GM19025 (cell line): ENCODE measurements at regions not wholly inside any gene's neighbourhood (a gene's known extent, or its start where the extent isn't known, plus 50 kb on each side); places are given as distances from the start of the nearest gene placed in this dataset.
A peak's percentile ranks its signal among the peaks of the same experiment; 100 is the strongest.

Experiments used
- ATAC-seq: cut with Tn5 transposase; IDR thresholded peaks from one replicate; pipeline ENCODE4 v1.9.1; 2021; ENCODE audit warnings: mild to moderate bottlenecking, low read depth, moderate library complexity; ENCODE audit not compliant: unreplicated experiment

DNA sequence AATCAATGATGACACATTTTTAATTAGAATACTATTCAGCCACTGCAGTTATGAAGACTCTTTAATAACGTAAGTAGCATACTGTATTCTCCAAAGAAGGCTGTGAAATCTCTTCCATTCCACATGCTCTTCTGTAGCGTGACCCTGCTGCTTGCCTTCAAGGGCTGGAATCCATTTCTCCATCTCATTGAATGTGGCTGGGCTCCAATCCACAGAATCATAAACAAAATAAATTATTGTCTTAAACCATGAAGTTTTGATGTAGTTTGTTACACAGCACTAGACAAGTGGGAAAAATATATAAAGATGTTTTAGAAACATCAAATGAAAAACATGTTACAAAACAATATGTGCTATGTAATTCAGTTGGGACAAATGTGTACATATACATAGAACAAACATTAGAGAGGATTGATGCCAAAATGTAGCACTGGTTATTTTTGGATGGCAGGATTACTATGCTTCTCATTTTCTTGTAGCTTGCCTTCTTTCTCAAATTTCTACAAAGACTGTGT, 410.8 kb upstream of the PODXL start:
- ATAC-seq: no peak

DNA sequence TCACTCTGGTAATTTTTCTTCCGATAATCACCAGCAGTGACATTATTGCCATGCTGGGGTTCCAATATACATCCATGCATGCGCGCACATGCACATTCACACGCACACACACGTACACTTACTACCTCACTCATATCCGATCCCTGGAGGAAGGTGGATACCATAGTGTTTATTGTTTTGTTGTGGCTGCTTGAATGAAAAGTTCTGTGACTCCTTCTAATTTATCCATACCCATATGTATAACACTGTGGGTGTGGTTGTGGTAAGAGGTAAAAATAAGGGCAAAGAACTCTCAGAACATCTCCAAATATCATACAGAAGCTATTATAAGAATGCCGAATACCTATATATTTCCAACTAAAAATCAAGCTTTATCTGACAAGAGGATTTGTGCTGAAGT, 407.8 kb upstream of the PODXL start:
- no peak for ATAC-seq

DNA sequence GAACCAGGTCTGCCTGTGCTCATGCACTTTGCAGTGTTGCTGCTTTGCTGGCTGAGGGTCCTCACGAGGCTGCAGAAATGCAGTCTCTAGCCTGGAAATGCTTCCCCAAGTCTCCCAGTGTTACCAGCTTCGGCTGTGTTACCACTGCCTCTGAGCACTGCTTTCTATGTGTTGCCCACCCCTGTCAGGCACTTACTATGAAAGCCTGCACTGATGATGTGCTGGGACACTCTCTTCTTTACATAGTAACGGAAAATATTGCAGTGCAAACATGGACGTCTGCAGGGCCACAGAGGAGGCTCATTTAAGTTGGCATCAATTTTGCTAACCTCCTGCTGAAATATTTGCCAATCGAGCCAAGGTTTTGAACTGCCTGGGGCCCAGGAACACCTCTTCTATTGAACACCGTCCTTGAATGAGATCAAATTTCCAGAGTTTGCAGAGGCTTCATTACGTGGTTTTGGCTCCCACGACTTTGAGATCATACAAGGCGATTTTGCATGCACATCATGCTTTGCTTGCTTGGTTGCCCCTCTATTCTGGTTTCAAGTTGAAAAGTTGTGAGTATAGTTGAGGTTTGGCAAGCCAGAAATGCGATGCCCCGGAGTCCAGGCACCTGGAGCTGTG, 404.7 kb upstream of the PODXL start:
- no peak for ATAC-seq

DNA sequence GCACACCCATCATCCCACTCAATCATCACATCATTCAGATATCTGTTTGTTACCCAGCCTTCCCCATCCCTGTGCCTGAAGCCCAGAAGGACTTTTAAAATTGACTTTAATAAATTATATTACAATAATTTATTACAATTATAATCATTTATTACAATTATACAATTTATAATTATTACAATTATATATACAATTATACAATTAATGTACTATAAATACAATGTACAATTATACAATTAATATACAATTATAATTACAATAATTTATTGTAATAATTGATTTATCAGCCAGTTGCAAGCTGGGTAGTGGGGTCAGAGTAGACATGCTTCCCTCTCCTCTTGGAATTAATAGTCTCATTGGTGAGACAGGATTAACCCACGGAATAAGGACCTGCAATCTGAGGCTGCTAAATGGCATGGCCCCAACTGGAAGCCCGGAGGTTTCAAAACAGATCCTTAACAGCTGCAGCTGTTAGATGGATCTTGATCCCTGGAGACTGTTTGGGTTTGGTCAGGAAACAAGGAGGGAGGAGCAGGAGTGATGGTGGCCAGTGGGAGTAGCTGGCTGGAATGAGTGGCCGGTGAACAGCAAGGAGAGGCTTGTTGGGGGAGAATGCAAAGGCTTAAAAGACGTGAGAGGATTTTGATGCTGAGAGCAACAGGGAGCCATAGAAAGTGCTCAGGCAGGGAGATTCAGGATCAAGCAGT, 402.8 kb upstream of the PODXL start:
- ATAC-seq: no peak

DNA sequence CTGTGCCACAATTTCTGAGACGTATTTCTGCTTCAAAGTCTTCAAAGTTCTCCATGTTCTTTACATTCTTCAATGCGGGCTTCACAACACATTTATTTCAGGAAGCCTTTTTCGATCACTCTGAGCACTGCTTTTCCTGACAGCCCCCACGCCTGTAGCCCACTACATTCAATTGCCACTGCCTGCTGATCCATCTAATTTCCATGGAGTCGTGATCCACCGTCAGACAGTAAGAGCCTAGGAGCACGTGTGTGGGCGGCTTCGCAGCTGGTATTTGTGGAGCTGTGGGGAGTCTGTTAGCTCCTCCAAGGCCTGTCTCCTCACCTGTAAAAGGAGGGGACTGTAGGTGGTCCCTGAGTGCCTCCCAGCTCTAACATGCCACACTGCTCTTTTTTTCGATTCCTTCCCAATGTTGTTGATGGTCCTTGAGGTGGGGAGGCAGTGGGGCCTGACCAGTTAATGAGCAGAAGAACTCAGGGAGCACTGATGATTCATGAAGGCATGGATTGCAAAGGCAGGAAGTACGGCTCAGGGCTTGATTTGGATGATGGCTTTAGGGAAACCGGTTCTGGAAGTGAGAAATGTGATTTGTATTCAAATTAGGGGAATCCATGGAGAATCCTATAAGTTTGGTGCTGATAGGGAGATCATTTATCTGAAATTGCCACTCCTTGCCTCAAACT, 401.1 kb upstream of the PODXL start:
- no peak for ATAC-seq

DNA sequence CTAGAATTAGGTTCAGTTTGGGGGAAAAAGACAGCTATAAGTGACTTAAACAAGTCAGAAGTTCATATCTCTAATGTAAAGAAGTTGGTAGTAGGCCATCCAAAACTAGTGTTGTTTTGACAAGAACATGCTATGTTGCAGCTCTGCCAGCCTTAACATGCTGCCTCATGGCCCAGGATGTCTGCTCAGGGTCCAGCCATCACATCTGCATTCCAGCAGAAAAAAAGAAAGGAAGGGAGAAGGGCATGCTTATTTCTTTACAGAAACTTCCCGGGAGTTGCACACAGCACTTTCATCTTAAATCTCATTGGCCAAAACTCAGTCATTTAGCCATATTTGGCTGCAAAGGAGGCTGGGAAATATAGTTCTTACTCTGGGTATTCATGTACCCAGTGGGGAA, 400.4 kb upstream of the PODXL start:
- ATAC-seq: no peak

DNA sequence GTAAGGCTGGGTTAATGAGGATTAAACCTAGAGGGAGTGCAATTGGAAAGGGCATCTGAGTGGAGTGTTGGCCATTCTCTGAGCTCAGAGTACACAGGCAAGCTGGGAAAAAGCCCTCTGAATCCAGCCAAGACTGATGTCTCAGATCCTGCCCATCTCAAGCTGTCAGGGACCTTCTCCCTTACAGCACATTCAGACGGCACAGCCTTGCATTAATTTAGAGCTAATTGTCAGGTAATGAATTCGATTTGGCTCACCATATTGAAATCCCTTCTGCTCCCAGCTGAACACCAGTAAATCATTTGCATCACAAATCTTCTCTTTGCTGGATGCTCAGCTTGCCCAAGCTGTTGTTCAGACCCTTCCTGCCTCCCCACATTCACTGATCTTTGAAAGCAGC, 399.3 kb upstream of the PODXL start:
- ATAC-seq: no peak

DNA sequence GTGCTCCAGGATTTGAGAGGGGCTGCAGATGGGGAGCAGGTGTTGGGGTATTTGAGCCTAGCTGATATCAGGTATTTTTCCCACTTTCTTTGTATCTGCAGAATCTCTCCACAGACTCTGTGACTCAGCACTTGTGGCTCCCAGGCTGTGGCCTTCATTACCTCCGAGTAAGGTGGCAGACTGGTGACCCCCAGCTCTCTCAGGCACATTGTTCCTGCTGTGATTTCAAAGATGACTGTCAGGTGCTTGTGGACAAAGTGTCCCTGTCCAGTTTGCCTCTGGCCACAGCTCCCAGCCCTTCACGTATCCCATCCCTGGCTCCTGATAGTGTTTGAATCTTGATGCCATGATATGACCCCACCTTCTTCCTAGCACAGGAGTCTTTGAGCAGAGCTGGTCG, 396.8 kb upstream of the PODXL start:
- ATAC-seq: no peak

DNA sequence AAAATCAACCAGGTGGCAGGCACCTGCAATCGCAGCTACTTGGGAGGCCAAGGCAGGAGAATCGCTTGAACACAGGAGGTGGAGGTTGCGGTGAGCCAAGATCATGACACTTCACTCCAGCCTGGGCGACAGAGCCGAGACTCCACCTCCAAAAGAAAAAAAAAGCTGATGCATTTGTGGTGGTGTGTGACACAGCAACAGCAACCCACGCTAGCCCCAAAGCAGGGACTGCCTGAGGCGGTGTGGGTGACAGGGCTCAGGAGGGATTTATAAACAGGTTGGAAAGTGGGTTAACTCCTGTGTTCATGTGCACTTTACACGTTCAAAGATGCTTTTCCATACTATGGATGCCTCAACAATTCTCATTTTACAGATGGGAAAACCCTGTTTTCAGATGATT, 395.9 kb upstream of the PODXL start:
- no peak for ATAC-seq

DNA sequence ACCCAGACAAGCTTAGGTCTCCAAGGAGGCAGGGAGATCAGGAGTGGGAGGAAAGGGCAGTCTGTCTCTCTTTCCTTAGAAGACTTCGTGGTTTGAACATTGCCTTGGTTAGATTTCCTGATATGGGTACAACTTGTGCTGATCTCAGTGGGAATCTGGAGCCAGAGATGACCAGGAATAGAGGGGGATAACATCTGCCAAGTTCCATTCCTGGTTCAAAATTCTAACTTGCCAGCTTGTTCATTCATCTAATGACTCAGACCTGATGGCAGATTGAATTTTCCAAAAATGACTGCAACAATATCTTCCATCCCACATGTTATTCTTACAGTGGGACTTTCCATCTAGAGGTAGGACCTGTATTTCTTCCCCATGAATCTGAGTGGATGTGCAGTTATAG, 394.3 kb upstream of the PODXL start:
- no peak for ATAC-seq

DNA sequence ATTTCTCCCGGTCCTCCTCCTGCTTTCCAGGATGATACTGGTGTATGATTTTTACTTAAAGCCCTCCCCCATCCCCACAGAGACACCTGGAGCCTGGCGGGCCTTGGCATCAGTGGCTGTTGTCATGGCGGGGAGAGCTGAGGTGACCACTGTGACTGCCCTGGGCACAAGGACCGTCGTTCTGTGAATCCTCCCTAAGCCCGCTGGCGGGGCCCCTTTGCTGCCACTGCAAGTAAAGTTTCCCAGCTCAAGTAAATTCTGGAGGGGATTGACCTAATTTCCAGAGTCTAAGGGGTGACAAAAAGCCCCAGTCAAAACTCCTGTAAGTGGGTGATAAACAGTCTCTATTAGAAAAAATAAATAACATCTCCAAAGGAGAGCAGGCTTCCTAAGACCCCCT, 393.2 kb upstream of the PODXL start:
- ATAC-seq: no peak

DNA sequence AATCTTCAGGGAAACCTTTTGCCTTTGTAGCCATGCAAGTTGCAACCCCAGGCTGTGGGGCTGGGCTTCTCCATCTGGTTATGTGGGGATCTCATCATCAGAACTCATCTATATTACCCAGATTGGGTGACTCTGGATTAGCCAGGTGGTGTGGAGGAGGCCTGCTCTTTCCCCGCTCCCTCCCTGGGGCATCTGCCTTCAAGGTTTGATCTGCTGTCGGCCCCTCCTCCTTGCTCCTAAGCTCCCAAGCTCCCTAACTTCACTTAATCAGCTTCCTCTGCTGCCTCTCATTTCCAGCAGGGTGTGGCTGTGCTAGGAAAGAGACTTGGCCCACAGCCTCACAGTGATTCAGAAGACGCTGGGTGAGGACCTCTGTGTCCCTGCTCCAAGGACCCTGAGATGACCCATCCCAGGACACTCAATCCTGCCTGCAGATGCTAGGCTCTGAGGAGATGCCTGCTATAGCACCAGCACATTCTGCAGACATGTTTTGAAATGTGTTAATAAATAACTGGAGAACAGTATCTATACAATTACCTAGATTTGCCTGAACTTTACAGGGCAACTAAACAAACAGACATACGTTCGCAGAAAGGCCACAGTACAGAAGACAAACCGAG, 392.1 kb upstream of the PODXL start:
- no peak for ATAC-seq

DNA sequence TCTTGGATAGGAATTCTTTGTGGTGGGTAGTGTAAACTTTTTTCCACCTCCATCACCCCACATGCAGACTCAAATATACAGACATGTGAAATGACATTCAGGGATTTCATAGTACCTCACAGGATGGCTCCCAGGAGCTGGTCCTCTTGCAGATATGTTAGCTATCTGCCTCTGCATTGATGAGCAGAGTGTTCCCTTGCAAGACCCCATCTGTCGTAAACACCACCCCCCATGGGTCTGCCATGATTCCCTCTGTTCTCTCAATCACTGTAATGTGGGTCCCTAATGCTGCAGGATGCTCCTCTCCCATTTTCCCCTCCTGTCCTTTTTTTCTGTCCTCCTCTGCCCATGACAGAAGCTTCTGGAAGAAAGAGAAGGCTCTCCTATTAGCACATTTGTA, 391.2 kb upstream of the PODXL start:
- no peak for ATAC-seq

DNA sequence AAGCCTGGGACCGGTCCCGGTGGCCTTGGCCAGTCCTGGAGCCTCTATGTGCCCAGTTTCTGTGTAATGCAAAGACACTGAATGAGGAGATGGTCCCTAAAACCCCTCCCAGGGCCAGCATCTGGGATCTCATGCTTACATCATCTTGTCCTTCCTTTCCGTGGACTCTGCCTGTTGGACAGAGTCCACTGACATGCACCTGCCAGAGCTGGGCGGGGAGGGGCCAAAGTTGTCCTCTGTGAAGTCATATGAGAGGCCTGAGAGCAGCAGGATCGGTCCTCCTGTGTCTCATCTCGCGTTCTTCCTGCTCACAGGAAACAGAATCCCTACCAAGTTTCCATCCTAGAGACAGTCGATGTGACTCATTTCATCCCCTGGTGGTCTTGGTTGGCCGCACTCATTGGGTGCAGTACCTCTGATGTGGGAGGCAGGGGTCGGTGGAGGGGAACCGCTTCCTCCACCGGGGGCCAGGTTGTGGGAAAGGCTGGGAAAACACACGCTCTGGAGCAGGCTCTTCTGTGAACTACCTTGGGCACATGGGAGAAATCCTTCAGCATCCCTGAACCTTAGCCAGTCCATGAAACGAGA, 389.6 kb upstream of the PODXL start:
- no peak for ATAC-seq

DNA sequence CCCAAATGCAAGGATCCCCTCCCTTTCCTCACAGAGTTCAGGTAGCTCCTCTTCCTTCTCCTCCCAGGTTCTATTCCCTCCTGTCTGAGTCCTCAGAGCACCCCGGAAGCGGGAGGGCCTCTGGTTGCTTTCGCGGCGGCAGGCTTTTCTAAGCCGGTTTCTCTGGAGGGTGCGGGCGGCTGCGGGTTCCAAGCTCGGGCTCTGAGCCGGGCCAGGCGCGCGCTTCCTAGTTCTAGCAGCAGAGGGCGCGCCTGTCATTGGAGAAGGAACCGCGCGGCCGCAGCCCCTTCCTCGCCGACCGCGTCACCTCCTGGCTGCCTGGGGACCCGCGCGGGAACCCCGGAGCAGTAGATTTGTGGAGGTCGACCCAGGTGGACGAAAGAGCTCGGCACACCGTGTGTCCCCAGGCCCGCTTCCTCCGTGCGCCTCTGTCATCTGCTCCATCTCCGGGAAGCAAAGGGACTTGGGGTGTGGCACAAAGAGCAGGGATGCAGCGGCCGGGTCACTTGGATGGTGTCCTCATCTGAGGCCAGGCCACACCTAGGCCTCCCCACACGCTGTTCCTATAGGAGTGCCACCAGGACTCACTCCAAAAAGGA, 389.0 kb upstream of the PODXL start:
- ATAC-seq: peak; percentile 69

DNA sequence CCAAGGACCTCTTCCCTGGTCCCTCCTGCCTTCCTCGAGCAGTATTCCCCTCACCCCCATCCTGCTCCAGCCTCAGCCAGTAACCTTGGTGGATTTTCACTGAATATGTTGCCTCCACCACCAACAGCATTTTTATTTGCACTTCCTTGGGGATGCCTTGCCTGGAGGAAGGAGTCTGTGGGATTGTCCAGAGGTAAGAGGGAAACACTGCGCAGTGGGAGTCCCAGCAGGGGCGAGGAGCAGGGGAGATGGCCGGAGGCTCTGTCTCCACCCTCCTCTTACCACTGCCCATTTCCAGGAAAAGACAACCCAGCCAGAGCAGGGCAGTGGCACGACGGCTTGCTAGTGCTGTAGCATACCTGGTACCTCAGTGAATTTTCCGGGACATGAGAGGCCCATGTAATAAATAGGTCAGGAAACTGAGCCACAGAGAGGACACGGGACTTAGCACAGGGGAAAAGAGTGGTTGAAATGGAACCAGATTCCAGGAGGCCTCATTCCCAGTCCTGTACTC, 388.2 kb upstream of the PODXL start:
- no peak for ATAC-seq

DNA sequence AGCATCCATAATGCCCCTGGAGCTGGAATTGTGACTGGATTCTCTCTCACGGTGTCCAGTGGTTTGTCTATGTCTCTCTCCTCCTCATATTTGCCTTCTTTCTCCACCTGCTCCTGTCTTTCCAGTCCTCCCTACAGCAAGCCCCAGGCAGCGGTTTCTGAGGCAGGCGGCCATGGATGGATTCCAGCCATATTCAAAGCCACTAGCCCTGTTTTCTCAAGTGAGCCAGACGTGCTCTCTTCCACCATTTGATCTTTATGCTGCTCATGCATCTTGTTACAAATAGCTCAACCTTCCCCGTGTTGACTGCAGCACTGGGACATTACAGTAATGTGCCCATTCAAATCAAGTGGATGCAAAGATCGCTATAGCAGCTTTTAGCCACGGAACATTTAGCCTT, 387.2 kb upstream of the PODXL start:
- no peak for ATAC-seq

DNA sequence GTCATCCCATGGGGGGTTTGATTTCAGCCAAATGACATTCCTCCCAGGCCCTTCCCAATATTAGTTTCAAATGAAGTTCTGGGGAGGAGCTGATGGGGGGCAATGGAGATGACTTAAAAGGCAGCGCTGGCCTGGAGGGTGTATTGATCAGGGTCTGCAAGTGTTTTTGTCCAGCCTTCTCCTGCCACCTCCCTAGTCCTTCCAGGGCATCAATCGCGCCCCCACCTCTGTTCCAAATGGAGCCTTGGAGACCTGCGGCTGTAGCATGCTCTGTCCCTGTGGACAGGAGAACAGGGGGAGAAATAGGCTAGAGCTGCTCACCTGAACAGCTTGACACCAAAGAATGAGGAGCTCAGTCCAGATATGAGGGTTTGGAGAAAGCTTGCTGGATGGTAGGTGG, 386.8 kb upstream of the PODXL start:
- ATAC-seq: no peak

DNA sequence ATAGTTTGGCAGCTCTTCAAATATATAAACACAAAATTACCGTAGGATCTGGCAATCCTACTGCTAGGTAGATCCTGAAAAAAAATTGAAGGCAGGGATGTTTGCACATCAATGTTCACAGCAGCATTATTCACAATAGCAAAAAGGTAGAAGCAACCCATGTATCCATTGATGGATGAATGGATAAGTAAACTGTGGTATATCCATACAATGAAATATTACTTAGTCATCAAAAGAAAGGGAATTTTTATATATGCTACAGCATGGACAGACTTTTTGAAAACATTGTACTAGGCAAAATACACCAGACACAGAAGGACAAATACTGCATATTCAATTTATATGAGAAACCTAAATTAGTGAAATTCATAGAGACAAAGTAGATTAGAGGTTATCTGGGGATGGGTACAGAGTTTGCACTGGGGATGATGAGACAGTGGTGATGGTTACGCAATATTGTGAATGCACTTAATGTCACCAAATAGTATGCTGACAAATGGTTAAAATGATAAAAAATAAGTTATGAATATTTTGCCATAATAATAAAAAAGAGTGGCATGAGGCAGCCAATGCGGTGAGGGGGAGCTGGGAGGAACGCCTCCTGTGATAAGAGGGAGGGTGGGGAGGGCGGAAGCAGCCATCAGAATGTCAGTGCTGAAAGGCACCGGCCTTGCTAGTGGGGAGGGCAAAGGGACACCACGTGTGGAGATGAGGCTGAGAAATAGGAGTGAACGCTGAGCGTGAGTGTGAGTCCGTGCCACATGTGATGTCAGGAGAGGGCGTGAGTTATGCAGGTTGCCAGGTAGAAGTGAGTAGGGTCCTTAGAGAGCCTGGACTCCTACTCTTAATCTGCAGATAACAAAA, 386.1 kb upstream of the PODXL start:
- ATAC-seq: no peak
